MCF 10A (cell line): ENCODE measurements at regions not wholly inside any gene's neighbourhood (a gene's known extent, or its start where the extent isn't known, plus 50 kb on each side); places are given as distances from the start of the nearest gene placed in this dataset.
"Not testable (repeated sequence)": the region's sequence is repeated elsewhere in the genome, so short reads cannot be mapped to it uniquely, and the experiment has no call there.

Experiments used
- BruUV-seq: library from RNA; stranded (reverse); fragments of 400-500 nt; replicated peaks from 2 replicates; lab custom pipeline; 2021; lab: Mats Ljungman, UMichigan
- CTCF ChIA-PET: fragments of 300-600 bp; sonication (Branson Sonifier 250); formaldehyde crosslinking; extraction: SDS; loops from one replicate; lab custom pipeline; 2021; ENCODE audit warnings: antibody characterized with exemption, inconsistent platforms; lab: Yijun Ruan, JAX
- POLR2A ChIA-PET: fragments of 300-600, 350-650 bp; sonication (Branson Sonifier 250); formaldehyde crosslinking; extraction: SDS; loops from one replicate; lab custom pipeline; 2020; ENCODE audit warnings: antibody characterized with exemption, inconsistent platforms; lab: Yijun Ruan, JAX
- DNase-seq: peaks from one replicate; pipeline ENCODE4 v3.0.0-alpha.2; 2018; ENCODE audit not compliant: unreplicated experiment
- H3K27ac Mint-ChIP-seq: one replicate; pipeline ENCODE4 v1.8.0; 2022; ENCODE audit warnings: mild to moderate bottlenecking, low read depth, mixed read lengths; ENCODE audit not compliant: unreplicated experiment
- H3K27me3 Mint-ChIP-seq: one replicate; pipeline ENCODE4 v1.8.0; 2022; ENCODE audit warnings: mixed read lengths; ENCODE audit not compliant: insufficient read depth, unreplicated experiment
- H3K36me3 Mint-ChIP-seq: one replicate; pipeline ENCODE4 v1.8.0; 2022; ENCODE audit warnings: mild to moderate bottlenecking, moderate library complexity, mixed read lengths; ENCODE audit not compliant: insufficient read depth, unreplicated experiment
- H3K4me1 Mint-ChIP-seq: one replicate; pipeline ENCODE4 v1.8.0; 2022; ENCODE audit warnings: mixed read lengths; ENCODE audit not compliant: insufficient read depth, unreplicated experiment
- H3K4me3 Mint-ChIP-seq: one replicate; pipeline ENCODE4 v1.8.0; 2022; ENCODE audit warnings: mild to moderate bottlenecking, moderate library complexity, mixed read lengths; ENCODE audit not compliant: unreplicated experiment
- H3K9me3 Mint-ChIP-seq: one replicate; pipeline ENCODE4 v1.8.0; 2022; ENCODE audit warnings: mixed read lengths; ENCODE audit not compliant: unreplicated experiment
- CTCF ChIP-seq: fragments of 200-600 bp; IDR thresholded peaks from one replicate; pipeline ENCODE4 v1.8.0; 2022; ENCODE audit warnings: antibody characterized with exemption, mild to moderate bottlenecking; ENCODE audit not compliant: unreplicated experiment
- intact Hi-C: fragments of 100-400 bp; cut with micrococcal nuclease; formaldehyde crosslinking; loops from 2 replicates; pipeline ENCODE4 v1.14.1; 2022

- intact Hi-C loops = no loop called here
- no peaks in the 10 kb centered on the region for H3K36me3 Mint-ChIP-seq
- no peak for DNase-seq
- H3K4me1 Mint-ChIP-seq = no peaks in the 10 kb centered on the region
- no TSS peak for BruUV-seq
- no peak overlapping the region for H3K27ac Mint-ChIP-seq
- ChIA-PET CTCF (interaction anchor here (0.6 kb wide), 2 partner anchors 15 to 57 kb away, joined by 3 read pairs; no protein-coding TSS in a partner anchor), POLR2A (no interaction called here)
- TF ChIP-seq CTCF = no peak
- no peaks in the 10 kb centered on the region for H3K27me3 Mint-ChIP-seq
- H3K9me3 Mint-ChIP-seq = no peaks in the 10 kb centered on the region
- no peak overlapping the region for H3K4me3 Mint-ChIP-seq
These were observed 1542.1 kb upstream of the SLC10A2 start for GRCh38 chr13:104608331-104608730.

GRCh38 chr13:104605435-104605834, 1539.2 kb upstream of the SLC10A2 start:
- H3K9me3 Mint-ChIP-seq, H3K4me3 Mint-ChIP-seq, BruUV-seq, DNase-seq, CTCF ChIA-PET, H3K36me3 Mint-ChIP-seq, POLR2A ChIA-PET, intact Hi-C loops, H3K4me1 Mint-ChIP-seq, H3K27ac Mint-ChIP-seq, H3K27me3 Mint-ChIP-seq: not testable (repeated sequence)

GRCh38 chr13:104597546-104598180, 1531.4 kb upstream of the SLC10A2 start:
- ChIA-PET CTCF (interaction anchor here (0.7 kb wide), 1 partner anchor 176 kb away, joined by 3 read pairs; no protein-coding TSS in a partner anchor), POLR2A (no interaction called here)
- Mint-ChIP-seq H3K4me3 (no peak overlapping the region), H3K9me3 (no peaks in the 10 kb centered on the region), H3K4me1 (no peaks in the 10 kb centered on the region), H3K36me3 (no peaks in the 10 kb centered on the region), H3K27ac (no peak overlapping the region), H3K27me3 (no peaks in the 10 kb centered on the region)
- intact Hi-C loops = no loop called here
- no peak for TF ChIP-seq CTCF
- DNase-seq = no peak
- no TSS peak for BruUV-seq

- Mint-ChIP-seq H3K27me3 (no peaks in the 10 kb centered on the region), H3K4me1 (peaks cover 6% of the 10 kb centered on the region), H3K9me3 (no peaks in the 10 kb centered on the region), H3K4me3 (no peak overlapping the region), H3K27ac (no peak overlapping the region), H3K36me3 (no peaks in the 10 kb centered on the region)
- TF ChIP-seq CTCF = no peak
- ChIA-PET POLR2A (no interaction called here), CTCF (no interaction called here)
- intact Hi-C loops = no loop called here
- no TSS peak for BruUV-seq
- no peak for DNase-seq
These were observed 1529.3 kb upstream of the SLC10A2 start for GRCh38 chr13:104595511-104595910.
